GM19397 (cell line): ENCODE measurements at regions not wholly inside any gene's neighbourhood (a gene's known extent, or its start where the extent isn't known, plus 50 kb on each side); places are given as distances from the start of the nearest gene placed in this dataset.

Source experiments
- ATAC-seq: cut with Tn5 transposase; IDR thresholded peaks from one replicate; pipeline ENCODE4 v1.9.1; 2021; ENCODE audit warnings: mild to moderate bottlenecking, moderate library complexity; ENCODE audit not compliant: unreplicated experiment

DNA sequence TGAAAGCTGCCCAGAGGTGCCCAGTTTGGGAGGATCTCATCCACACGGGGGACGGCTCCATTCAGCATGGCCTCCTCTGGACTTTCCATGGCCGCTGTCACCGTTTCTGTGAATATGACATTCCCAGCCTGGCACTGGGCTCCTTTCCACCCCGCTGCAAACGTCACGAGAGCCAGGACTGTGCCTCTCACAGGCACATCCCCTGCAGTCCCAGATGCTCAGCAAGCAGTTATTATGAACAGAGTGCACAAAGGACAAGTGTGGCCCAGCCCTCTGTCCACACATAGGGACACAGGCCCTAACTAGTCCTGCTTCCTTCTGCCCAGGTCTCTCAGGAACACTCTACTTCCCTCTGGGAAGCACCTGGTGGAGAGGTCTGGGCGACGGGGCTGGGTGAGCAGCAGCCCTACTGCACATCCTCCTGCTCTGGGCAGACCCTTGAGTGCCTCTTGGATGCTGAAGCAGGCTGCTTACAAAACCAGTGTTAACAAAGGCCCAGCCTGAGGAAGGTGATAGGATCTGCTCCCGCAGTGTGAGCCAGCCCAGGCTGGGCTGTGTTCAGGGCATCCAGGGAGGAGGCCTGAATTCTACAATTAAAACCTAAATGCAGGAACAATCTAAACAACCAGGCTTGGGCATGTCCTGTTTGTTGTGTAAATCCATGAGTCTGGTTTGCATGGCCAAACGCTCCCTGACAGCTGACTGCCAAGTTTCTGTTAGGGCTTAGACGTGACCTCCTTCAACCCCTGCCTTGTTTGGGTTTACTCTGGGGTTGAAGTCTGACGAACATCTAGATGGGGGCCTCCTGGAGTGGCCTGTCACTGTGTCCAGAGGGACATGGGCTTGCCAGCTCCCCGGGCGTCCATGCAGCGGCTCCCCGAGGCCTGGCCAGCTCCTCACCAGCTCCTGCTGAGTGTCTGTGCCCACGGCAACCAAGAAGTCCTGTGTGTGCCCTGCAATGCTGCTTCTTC lies 269.8 kb downstream of the GADD45G start:
- no peak for ATAC-seq

- ATAC-seq: no peak
These were observed 272.5 kb downstream of the GADD45G start for GRCh38 chr9:89877051-89878002.

GRCh38 chr9:89878003-89878411 lies 273.2 kb downstream of the GADD45G start:
- ATAC-seq: no peak

DNA sequence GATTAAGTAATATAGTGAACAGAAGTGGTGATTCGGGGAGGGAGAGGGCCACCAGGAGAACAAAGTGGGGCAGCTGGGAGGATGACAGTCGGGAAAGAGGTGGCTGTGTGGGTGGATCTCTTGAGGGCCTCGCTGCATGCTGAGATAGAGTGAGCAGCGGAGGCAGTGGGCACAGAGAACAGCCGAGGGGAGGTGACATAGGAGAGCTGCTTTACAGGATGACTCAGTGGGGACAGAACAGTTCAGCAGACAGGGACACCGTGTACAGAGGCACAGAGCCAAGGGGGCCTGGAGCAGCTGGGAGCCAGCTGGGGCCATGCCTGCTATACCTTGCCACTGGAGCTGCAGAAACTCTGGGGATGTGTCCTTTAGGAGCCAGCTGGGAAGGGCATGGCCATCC lies 273.9 kb downstream of the GADD45G start:
- ATAC-seq: no peak

GRCh38 chr9:89879276-89879675 lies 274.5 kb downstream of the GADD45G start:
- no peak for ATAC-seq

GRCh38 chr9:89879701-89880100 lies 274.9 kb downstream of the GADD45G start:
- ATAC-seq: no peak

DNA sequence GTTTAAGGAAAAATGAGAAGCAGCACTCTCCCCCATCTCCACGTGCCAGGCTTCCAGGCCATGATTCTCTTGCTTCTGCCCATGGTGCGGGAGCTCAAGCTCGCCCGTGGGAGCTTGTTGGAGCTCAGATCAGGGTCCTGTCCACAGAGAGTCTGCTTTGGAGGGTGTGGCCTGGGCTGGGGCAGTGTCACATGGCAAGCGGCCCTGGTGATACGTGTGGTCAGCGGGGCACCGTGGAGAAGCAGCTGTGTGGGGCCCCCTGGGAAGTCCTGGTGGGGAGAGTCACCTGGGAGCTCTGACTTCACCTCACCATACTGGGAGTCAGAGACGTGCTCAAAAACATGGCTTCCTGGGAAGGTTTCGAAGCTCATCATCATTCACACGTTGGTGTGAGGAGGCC lies 275.3 kb downstream of the GADD45G start:
- ATAC-seq: no peak

DNA sequence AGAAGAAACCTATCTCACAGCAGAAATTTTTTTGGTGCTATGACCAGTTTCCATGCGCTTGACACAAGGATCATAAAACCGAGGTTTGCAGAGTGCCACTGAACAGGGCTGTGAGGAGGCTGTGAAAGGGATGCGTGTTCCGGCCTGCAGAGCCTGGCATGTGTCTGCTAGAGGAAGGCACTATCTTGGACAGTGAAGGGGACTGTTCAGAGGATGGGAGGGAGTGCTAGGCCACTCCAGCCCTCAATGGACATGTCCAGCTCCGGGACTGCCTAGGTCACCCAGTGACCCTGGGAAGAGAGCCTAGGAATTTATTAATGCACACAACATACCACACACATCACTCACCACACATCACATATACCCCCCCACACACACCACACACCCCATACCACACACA lies 275.9 kb downstream of the GADD45G start:
- ATAC-seq: no peak

- no peak for ATAC-seq
These were observed 276.6 kb downstream of the GADD45G start for GRCh38 chr9:89881431-89881830.

DNA sequence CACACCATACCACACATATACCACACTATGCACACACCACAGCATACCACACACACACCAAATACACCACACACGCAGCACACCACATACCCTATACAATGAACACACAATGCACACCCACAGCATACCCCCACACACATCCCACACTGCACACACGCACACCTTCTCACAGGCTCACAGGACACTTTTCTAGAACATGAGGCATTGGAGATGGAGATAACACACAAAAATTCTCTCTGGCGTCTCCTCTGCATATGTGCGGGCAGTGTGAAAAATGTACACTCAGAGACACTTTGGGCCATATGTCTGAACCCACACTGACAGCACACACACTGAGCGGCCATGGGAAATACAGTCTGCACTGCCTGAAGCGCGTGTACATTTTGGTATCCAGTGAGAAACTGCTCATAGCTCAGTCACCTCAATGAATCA lies 278.1 kb downstream of the GADD45G start:
- ATAC-seq: no peak

DNA sequence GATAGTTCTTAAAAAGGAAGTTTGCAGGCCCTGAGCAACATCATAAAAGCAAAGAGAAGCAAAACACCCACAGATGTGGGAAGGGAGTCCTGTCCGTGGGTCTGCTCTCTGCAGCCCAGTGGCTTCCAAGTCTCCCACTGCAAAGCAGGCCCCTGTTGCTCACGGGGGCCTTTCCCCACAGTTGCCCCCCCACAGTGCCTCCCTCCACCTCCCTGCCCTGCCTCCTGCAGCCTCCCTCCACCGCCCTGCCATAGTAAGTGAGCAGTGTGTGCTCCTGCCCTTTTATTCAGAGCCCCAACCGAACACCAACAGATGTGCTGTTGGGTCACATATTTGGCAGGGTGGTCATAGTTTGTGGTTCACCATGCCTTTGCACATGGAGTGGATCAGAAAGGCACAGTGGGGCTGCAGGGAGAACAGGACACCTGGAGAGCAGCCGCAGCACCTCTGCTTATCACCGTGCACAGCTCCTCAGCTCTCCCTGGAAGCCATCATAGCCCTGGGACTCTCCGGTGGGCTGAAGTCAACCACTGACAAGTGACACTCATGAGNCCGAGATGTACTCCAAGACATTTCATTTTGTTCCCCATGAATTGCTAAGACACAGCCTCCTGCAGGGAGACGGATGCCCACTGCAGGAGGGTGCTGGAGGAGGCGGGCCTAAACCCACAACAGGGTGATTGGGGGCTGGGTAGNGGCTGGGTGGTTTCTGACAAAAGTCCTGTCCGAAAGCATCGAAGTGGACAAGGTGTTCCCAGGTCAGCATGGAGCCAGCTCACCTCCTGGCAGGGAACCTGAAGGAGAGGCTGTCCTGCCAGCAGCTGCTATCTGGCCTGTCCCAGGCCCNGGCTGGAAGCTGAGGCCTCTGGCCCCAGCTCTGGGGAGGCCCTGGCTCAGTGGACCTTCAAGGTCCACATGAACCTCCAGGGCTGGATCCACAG lies 278.9 kb downstream of the GADD45G start:
- ATAC-seq: no peak

DNA sequence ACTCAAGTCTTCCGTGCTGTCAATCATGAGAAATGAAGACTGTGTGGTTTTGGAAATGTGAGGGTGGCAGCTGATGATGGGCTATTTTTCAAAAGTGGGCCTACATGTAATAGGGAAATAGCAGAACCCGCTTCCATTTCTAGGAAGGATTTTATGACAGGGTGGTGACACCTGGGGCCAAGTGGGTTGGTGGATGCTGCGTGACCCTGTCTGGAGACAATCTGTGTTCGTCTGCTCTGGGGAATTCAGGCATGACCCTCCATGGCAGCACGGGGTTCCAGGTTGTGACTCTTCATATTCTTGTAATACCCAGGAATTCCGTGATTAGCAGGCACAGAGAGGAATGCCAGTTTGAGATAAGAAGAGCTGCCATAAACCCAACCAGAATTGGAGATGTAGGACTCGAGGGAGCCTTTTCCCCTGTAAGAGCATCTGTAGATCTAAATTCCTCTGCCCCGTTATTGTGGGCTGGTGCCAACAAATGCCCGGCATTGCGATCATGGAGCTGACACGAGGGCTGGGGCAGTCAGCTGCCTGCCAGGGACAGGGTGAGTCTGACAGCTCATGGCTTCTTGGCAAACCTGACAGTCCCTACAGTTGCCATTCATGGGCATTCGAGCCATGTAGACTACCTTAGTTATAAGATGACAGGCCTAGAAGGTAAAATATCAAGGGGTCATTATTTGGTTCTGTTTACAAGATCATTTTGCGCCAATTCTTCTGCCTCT lies 279.7 kb downstream of the GADD45G start:
- ATAC-seq: no peak

DNA sequence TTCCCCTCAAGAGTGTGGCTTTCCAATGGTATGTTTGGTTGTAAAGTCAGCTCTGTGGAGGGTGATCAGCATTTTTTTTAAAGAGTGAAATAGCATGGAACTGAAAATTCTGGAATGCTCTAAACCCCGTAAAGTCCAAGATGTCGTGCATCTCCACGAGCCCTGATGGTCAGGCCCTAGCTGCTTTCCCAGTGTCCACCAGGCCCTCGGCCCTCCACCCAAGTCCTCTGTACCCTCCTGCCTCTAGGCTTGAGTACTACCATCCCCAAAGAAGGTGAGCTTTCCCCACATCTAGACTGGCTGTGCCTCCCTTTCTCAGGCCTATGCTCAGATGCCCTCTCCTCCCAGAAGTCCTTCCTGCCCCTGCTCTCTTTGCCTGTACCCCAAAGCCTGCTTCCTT lies 280.3 kb downstream of the GADD45G start:
- no peak for ATAC-seq

DNA sequence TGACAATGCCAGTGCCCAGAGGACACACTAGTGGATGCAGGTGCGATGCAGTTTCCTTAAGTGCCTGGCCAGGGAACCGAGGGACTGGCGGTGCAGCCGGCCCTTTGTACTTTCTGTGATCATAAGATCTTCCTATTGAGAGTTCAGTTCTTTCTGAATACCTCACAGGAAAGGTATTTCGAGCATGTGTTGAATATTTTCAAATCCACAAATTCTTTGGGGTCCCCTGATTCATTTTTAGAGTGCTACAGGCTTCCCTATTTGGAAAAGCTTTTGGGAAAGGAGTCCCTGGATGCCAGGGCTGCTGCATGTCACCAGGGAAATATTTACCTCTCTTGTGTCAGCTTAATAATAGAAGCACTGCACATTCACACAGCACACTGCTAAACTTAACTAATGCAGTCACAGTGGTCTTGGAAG lies 281.5 kb downstream of the GADD45G start:
- no peak for ATAC-seq

DNA sequence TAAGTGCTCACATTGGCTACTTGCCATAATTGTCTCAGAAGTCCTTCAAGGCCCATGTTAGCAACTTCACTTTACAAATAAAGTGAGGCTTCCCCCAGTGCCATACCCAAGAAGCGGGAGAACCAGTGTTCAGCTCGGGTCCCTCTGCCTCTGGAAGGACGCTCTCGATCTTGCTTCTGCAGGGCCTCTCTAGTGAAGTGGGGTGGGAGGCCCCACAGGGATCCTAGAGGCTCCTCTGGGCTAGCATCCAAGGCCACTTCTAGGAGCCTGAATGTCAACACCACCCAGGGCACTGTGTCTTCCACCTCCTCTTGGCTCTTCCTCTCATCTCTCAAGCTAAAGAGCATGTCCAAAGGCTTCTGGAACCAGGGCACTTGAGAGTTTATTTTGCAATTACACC lies 282.5 kb downstream of the GADD45G start:
- ATAC-seq: no peak

DNA sequence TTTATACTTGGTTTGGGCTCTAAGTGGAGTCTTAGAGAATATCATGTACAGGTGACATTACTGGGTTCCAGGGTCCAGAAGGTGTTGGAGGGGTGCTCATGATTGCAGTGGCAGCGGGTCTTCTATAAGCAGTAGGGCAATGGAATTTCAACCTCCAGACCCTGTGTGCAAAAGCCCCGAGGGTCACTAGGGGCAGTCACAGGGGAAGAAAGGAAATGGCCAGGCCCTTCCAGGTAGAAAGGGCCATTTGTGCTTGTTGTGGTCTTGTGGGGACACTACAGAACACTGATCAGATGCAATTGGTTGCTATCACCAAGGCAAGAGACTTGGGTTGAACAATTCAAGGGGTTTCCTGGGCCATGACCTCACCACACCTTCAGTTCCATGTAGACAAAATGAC lies 283.4 kb downstream of the GADD45G start:
- no peak for ATAC-seq

DNA sequence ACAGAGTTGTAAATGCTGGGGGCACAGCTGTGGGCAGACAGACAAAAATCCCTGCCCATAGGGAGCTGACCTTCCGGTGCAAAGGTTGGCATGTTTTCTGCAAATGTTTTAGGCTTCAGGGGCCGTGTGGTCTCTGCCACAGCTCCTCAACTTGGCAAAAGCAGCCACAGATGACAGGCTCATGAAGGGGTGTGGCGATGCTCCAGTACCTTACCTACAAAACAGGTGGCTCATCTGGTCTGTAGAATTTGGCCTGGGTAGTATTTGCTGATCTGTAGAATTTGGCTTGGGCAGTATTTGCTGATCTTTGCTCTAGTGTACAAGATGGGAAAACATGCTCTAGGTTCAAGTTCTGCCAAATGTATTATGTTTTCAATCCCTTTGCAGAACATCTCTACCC lies 283.9 kb downstream of the GADD45G start:
- ATAC-seq: no peak

GRCh38 chr9:89889865-89890264 lies 285.1 kb downstream of the GADD45G start:
- ATAC-seq: no peak

DNA sequence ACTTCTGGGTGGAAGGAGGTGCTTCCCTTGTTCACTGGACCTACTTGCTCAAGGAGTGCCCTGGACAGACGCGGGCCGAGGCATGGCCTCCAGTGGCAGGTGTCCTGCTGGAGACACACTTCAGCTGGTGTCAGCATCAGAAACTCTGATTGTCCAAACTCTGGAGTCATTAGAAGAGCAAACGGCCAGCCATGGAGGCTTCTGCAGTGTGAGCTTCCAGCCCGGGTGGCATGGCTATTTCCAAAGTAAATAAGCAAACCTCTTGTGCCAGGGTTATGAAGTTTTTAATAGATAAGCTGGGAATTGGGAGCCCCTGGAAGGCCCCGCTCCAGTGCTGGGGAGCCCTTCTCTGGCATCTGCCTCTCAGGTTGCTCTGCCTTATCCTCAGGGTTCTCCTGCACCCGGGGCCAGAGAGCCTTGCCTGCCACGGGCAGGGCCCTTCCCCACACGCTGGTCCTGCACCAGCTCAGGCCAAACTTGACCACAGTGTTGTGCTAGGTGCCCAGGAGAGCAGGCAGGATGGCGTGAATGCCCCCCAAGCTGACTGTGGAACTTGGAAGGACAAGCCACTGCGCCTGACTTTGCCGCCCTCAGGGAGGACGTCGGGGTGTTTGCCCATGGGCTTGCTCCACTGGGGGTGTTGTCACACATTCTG lies 285.6 kb downstream of the GADD45G start:
- ATAC-seq: no peak
